Fibroblast of lung (primary cell): ENCODE measurements at regions not wholly inside any gene's neighbourhood (a gene's known extent, or its start where the extent isn't known, plus 50 kb on each side); places are given as distances from the start of the nearest gene placed in this dataset.

Source experiments
- DNase-seq, 2 donors: peaks; one replicate each; pipeline versions ENCODE4 v3.0.0 to v3.0.0-alpha.2; 2010; ENCODE audit warnings: low read depth in 2 of 2
- H2AFZ ChIP-seq: 2 replicates; pipeline ENCODE4 v1.5.1; 2012; ENCODE audit warnings: low read length, control low read depth, inconsistent platforms
- H3K27ac ChIP-seq: 2 replicates; pipeline ENCODE4 v1.5.1; 2011; ENCODE audit warnings: low read length, control low read depth; ENCODE audit not compliant: insufficient read depth
- H3K27me3 ChIP-seq: 2 replicates; pipeline ENCODE4 v1.5.1; 2011; ENCODE audit warnings: mild to moderate bottlenecking, low read length; ENCODE audit not compliant: control insufficient read depth, insufficient read depth
- H3K36me3 ChIP-seq: 2 replicates; pipeline ENCODE4 v1.5.1; 2011; ENCODE audit warnings: low read length; ENCODE audit not compliant: control insufficient read depth, insufficient read depth
- H3K4me1 ChIP-seq: 2 replicates; pipeline ENCODE4 v1.5.1; 2011; ENCODE audit warnings: low read length; ENCODE audit not compliant: control insufficient read depth, insufficient read depth; ENCODE audit errors: extremely low read depth
- H3K4me2 ChIP-seq: 2 replicates; pipeline ENCODE4 v1.5.1; 2011; ENCODE audit warnings: low read length, control low read depth; ENCODE audit not compliant: insufficient read depth; ENCODE audit errors: extremely low read depth
- H3K4me3 ChIP-seq, 4 experiments: fragments of 200-600 bp in 1 of 4; sonication (generic) in 1 of 4; replicated peaks in 1 of 4; 2 replicates each; pipeline ENCODE4 v1.5.1; 2011 to 2016; ENCODE audit warnings: low read length in 4 of 4, low read depth in 3 of 4, mild to moderate bottlenecking in 3 of 4, control low read depth in 2 of 4, inconsistent platforms in 1 of 4, mixed read lengths in 1 of 4; ENCODE audit not compliant: insufficient read depth in 1 of 4; ENCODE audit errors: control extremely low read depth in 1 of 4
- H3K79me2 ChIP-seq: 2 replicates; pipeline ENCODE4 v1.5.1; 2012; ENCODE audit warnings: mild to moderate bottlenecking, low read length, inconsistent platforms; ENCODE audit not compliant: control insufficient read depth, insufficient read depth
- H3K9ac ChIP-seq: 2 replicates; pipeline ENCODE4 v1.5.1; 2011; ENCODE audit warnings: mild to moderate bottlenecking, low read length, control low read depth; ENCODE audit not compliant: insufficient read depth
- H3K9me3 ChIP-seq: 2 replicates; pipeline ENCODE4 v1.5.1; 2012; ENCODE audit warnings: low read depth, low read length; ENCODE audit not compliant: control insufficient read depth, insufficient read depth
- H4K20me1 ChIP-seq: 2 replicates; pipeline ENCODE4 v1.5.1; 2011; ENCODE audit warnings: low read length; ENCODE audit not compliant: control insufficient read depth, insufficient read depth; ENCODE audit errors: extremely low read depth
- CTCF ChIP-seq, 2 donors: IDR thresholded peaks in 1 of 2; conservative IDR thresholded peaks in 1 of 2; 1 replicate in 1 of 2; 2 replicates in 1 of 2; pipeline ENCODE4 v1.5.1; 2011 to 2012; ENCODE audit warnings: low read length in 2 of 2, control low read depth in 1 of 2, inconsistent platforms in 1 of 2, low read depth in 1 of 2, mild to moderate bottlenecking in 1 of 2
- EZH2 ChIP-seq: IDR thresholded peaks from 2 replicates; pipeline ENCODE4 v1.5.1; 2012; ENCODE audit warnings: low read length, control low read depth, mild to moderate bottlenecking; ENCODE audit errors: missing control alignments

- Histone ChIP-seq H4K20me1 (no peaks in the 10 kb centered on the region), H3K27me3 (no peaks in the 10 kb centered on the region), H3K36me3 (no peaks in the 10 kb centered on the region), H3K79me2 (no peaks in the 10 kb centered on the region), H3K4me1 (no peaks in the 10 kb centered on the region), H3K4me3 (no peak overlapping the region), H3K4me2 (no peak overlapping the region), H3K9me3 (no peaks in the 10 kb centered on the region), H3K9ac (no peak overlapping the region), H2AFZ (no peak overlapping the region), H3K27ac (no peak overlapping the region)
- no peak for DNase-seq
- no peak for TF ChIP-seq CTCF (conservative IDR thresholded peaks at IDR 0.05 in 1 of 2, IDR thresholded peaks at IDR 0.05 in 1 of 2; ENCODE audit: low read depth in 1 of 2, low read length in 2 of 2)
- TF ChIP-seq EZH2: no peak
These were observed 552.4 kb upstream of the MGMT start for GRCh38 chr10:128914681-128915080.

- no peaks in the 10 kb centered on the region for H3K9me3 ChIP-seq
- no peaks in the 10 kb centered on the region for H3K27me3 ChIP-seq
- no peak overlapping the region for H3K27ac ChIP-seq
- no peaks in the 10 kb centered on the region for H3K36me3 ChIP-seq
- H3K4me1 ChIP-seq: no peaks in the 10 kb centered on the region
- no peak for TF ChIP-seq CTCF (conservative IDR thresholded peaks at IDR 0.05 in 1 of 2, IDR thresholded peaks at IDR 0.05 in 1 of 2; ENCODE audit: low read depth in 1 of 2, low read length in 2 of 2)
- no peak for TF ChIP-seq EZH2
- no peak for DNase-seq
- H2AFZ ChIP-seq: no peak overlapping the region
- no peaks in the 10 kb centered on the region for H3K79me2 ChIP-seq
- H3K9ac ChIP-seq: no peak overlapping the region
- H3K4me2 ChIP-seq: no peak overlapping the region
- no peaks in the 10 kb centered on the region for H4K20me1 ChIP-seq
- H3K4me3 ChIP-seq: no peak overlapping the region
These were observed 551.4 kb upstream of the MGMT start for GRCh38 chr10:128915630-128916029.

GRCh38 chr10:128916383-128916782 is 550.7 kb upstream of the MGMT start:
- Histone ChIP-seq H3K27ac (no peak overlapping the region), H3K36me3 (no peaks in the 10 kb centered on the region), H2AFZ (no peak overlapping the region), H3K9ac (no peak overlapping the region), H4K20me1 (no peaks in the 10 kb centered on the region), H3K4me2 (no peak overlapping the region), H3K4me1 (no peaks in the 10 kb centered on the region), H3K79me2 (no peaks in the 10 kb centered on the region), H3K4me3 (no peak overlapping the region), H3K9me3 (no peaks in the 10 kb centered on the region), H3K27me3 (no peaks in the 10 kb centered on the region)
- no peak for TF ChIP-seq CTCF (conservative IDR thresholded peaks at IDR 0.05 in 1 of 2, IDR thresholded peaks at IDR 0.05 in 1 of 2; ENCODE audit: low read depth in 1 of 2, low read length in 2 of 2)
- no peak for TF ChIP-seq EZH2
- no peak for DNase-seq
